Muscle of leg (tissue), 3 donors: ENCODE measurements at regions not wholly inside any gene's neighbourhood (a gene's known extent, or its start where the extent isn't known, plus 50 kb on each side); places are given as distances from the start of the nearest gene placed in this dataset.

ENCODE experiments used
- DNase-seq: peaks from one replicate; pipeline ENCODE4 v3.0.0; 2013
- H3K27ac ChIP-seq: one replicate; pipeline ENCODE4 v1.5.1; 2013; ENCODE audit warnings: mild to moderate bottlenecking, low read length, control low read depth
- H3K27me3 ChIP-seq: one replicate; pipeline ENCODE4 v1.6.1; 2013; ENCODE audit warnings: low read length; ENCODE audit not compliant: control insufficient read depth, insufficient read depth
- H3K36me3 ChIP-seq: one replicate; pipeline ENCODE4 v1.6.1; 2013; ENCODE audit warnings: low read length; ENCODE audit not compliant: control insufficient read depth, insufficient read depth
- H3K4me1 ChIP-seq: one replicate; pipeline ENCODE4 v1.6.1; 2013; ENCODE audit warnings: low read length; ENCODE audit not compliant: control insufficient read depth, insufficient read depth
- H3K4me3 ChIP-seq: one replicate; pipeline ENCODE4 v1.5.1; 2013; ENCODE audit warnings: low read length, control low read depth
- H3K9me3 ChIP-seq: replicated peaks from 2 replicates; pipeline ENCODE4 v1.6.1; 2013; ENCODE audit warnings: low read depth, low read length; ENCODE audit not compliant: control insufficient read depth
- WGBS: methylation state at CpG from one replicate; pipeline ENCODE4 v1.1.5; 2013; ENCODE audit warnings: missing lambda C conversion rate; ENCODE audit not compliant: insufficient coverage; 5-methylcytosine and 5-hydroxymethylcytosine counted together

DNA sequence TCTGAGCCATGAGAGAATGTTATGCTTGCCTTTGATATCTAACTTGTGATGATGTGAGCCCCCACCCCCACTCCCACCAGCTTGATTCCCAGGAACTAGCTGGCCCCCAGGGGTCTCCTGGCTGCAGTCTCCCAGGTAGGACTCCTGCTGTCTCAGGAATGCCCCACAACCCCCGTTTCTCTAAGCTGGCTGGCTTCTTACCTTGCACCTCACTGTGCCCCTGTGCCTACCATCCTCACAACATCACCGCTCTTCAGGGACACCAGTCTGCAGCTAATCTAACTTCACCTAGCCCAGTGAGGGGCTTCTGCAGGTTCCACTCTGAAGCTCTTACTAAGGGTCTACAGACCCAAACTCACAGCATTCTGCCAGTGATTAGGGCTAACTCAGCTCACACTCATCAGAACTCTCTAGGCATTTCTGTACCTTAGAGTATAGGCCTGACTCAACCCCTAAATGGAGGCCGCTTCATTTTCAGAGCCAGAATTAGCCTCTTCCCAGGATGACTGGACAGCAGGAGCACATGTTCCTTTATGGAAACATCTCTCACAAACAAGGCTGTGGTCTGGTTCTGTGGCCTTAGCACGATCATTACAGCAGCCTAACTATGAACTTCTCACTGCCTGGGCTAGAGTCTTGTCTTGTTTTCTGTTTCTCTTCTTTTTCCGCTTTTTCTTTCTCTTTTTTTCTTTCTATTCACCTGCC, 72.8 kb upstream of the IFNG-AS1 start:
- no peaks in the 10 kb centered on the region for H3K9me3 ChIP-seq
- WGBS, result 70% methylated on average over 4 of the region's 5 CpGs
- H3K27me3 ChIP-seq, result no peaks in the 10 kb centered on the region
- H3K27ac ChIP-seq, result peak overlapping the region; percentile 42
- H3K36me3 ChIP-seq, result no peaks in the 10 kb centered on the region
- peaks cover 16% of the 10 kb centered on the region for H3K4me1 ChIP-seq
- H3K4me3 ChIP-seq, result no peak overlapping the region
- DNase-seq, result no peak

DNA sequence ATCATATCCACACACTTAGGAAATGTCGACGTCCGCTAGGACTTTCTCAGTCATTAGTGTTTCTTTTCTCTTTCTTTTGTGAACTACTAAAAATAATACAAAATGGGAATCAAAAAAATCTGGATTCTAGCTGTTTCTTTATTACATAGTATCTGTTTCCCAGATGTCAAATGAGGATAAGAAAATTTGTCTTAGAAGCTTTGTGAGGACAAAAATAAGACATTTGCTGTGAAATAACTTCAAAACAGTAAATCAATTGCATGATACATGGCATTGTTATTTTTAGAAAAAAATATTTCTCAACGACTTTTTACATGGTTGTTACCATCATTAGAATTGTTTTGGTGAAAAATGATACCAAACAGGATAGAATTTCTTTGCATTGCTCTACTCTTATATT, 71.4 kb upstream of the IFNG-AS1 start:
- H3K4me3 ChIP-seq, result no peak overlapping the region
- no peaks in the 10 kb centered on the region for H3K9me3 ChIP-seq
- no CpG with 5 or more reads among the region's 4 CpGs for WGBS
- H3K27me3 ChIP-seq, result no peaks in the 10 kb centered on the region
- DNase-seq, result no peak
- no peaks in the 10 kb centered on the region for H3K36me3 ChIP-seq
- peaks cover 10% of the 10 kb centered on the region for H3K4me1 ChIP-seq
- H3K27ac ChIP-seq, result no peak overlapping the region

DNA sequence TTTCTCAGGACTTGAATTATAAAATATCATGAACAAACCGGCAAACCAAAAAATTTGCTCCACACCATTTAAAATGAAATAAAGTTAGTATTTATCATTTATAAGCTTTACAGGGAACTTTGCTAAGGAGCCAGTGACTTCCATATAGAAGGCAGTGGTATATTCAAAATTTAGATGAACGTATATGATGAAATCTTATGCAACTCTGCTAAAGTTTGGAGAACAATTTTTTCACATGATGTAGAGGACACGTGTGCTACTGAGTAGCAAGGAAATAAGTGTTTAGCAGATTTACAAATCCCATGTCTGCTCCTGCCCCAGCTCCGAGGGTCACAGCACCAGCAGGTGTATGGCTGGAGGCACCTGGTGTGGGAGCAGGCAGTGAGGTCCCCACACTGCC, 70.8 kb upstream of the IFNG-AS1 start:
- no peak overlapping the region for H3K27ac ChIP-seq
- no peaks in the 10 kb centered on the region for H3K36me3 ChIP-seq
- H3K4me3 ChIP-seq, result no peak overlapping the region
- H3K9me3 ChIP-seq, result no peaks in the 10 kb centered on the region
- H3K4me1 ChIP-seq, result peaks cover 6% of the 10 kb centered on the region
- 87% methylated on average over 3 of the region's 4 CpGs for WGBS
- DNase-seq, result no peak
- no peaks in the 10 kb centered on the region for H3K27me3 ChIP-seq

DNA sequence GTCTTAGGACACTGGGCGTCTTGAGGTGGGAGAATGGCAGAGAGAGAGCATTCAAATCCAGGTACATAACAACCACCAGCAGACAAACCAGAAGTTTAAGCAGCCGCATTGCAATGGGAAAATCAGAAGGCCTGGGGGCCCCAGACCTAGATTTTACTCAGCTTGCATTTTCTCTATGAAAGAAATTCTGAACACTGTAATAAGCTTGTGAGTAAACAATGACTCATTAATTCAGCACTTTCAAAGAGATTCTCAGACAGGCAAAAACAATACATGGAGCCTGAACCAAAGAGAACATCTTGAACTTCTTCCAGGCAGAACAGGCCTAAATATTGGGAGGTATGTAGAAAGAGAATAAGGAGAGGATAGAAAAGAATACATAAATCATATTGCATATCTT, 69.8 kb upstream of the IFNG-AS1 start:
- no CpG with 5 or more reads among the region's 2 CpGs for WGBS
- no peak for DNase-seq
- Histone ChIP-seq H3K27me3 (no peaks in the 10 kb centered on the region), H3K4me1 (peaks cover 6% of the 10 kb centered on the region), H3K4me3 (no peak overlapping the region), H3K36me3 (no peaks in the 10 kb centered on the region), H3K27ac (no peak overlapping the region), H3K9me3 (no peaks in the 10 kb centered on the region)

DNA sequence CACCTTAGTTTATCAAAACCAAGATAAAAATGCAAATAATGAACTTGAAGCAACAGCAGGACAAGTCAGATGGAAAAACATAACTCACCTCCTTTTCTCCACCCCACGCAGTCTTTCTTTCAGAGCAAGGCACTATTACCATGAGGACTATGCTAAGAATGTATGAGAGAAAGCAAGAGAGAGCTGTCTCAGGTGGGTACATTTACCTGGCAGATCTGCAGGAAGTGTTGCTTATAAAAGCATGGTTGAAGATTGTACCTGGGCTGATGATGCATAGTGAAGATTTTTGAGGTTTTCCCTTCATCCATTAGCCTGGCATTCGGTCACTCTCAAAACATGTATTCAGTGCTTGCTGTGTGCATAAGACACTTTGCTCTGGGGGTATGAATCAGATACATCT, 68.8 kb upstream of the IFNG-AS1 start:
- no CpG with 5 or more reads among the region's 2 CpGs for WGBS
- Histone ChIP-seq H3K4me3 (no peak overlapping the region), H3K27ac (no peak overlapping the region), H3K27me3 (no peaks in the 10 kb centered on the region), H3K9me3 (no peaks in the 10 kb centered on the region), H3K36me3 (no peaks in the 10 kb centered on the region), H3K4me1 (peaks cover 8% of the 10 kb centered on the region)
- DNase-seq, result no peak

DNA sequence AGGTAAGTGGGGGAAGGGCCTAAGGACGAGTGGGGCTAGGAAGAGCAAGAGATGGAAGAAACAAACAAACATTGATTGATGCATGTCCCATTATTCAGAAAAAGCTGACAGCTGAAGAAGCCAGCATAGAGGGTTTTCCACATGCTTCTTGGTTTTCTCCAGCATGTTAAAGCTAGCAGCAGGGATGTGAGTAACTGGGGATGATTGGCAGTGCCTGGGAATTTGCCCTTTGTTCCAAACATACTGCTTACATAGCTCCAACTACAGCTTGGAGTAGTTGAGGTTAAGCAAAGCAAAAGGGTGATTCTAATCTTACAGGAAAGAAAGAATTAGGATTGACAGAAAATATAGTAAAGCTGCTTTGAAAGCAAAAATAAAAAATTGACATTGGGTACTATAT, 68.0 kb upstream of the IFNG-AS1 start:
- Histone ChIP-seq H3K36me3 (no peaks in the 10 kb centered on the region), H3K9me3 (no peaks in the 10 kb centered on the region), H3K27ac (no peak overlapping the region), H3K4me1 (peaks cover 10% of the 10 kb centered on the region), H3K27me3 (no peaks in the 10 kb centered on the region), H3K4me3 (no peak overlapping the region)
- WGBS, result 33% methylated on average over 1 of the region's 1 CpG
- no peak for DNase-seq

DNA sequence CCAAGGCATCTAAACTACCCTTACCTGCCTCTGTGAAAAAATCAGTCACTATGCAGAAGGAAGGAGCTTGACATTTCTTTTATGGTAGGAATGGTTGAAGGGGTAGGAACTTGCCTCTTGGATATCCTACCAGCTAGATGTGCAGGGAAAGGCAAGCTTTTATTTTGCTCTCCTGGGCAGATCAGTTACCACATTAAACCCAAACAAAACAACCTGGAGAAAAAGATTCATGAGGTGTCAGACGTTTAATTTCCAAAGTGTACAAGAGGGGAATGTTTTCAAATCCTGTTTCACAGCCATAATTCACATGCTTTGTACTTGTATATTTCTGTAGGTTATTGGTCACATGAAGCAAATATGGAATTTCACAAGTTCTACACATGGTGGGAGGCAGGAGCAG, 67.0 kb upstream of the IFNG-AS1 start:
- Histone ChIP-seq H3K4me1 (peaks cover 7% of the 10 kb centered on the region), H3K27ac (no peak overlapping the region), H3K36me3 (no peaks in the 10 kb centered on the region), H3K4me3 (no peak overlapping the region), H3K27me3 (no peaks in the 10 kb centered on the region), H3K9me3 (no peaks in the 10 kb centered on the region)
- no peak for DNase-seq
- WGBS, result no CpG with 5 or more reads among the region's 1 CpG

DNA sequence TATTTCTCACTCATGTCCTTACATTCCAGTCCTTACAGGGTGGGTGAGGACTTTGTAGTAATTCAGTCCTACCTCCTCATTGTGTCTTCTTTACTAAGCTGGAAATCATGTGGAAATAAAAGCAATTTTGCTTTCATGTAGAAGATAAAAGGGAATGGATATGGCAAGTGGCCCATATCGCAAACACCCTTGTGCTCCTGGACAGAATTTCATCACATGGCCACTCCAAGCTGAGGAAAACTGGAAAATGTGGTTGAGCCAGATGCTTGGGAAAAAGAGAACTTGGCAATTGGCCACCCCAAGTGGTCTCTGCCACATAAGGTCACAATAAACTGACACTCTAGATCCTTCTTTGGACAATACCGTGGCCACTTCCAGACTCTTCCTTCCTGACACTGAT, 64.2 kb upstream of the IFNG-AS1 start:
- Histone ChIP-seq H3K4me1 (peaks cover 9% of the 10 kb centered on the region), H3K4me3 (no peak overlapping the region), H3K36me3 (no peaks in the 10 kb centered on the region), H3K27ac (no peak overlapping the region), H3K27me3 (no peaks in the 10 kb centered on the region), H3K9me3 (no peaks in the 10 kb centered on the region)
- WGBS, result no CpG with 5 or more reads among the region's 2 CpGs
- DNase-seq, result no peak

DNA sequence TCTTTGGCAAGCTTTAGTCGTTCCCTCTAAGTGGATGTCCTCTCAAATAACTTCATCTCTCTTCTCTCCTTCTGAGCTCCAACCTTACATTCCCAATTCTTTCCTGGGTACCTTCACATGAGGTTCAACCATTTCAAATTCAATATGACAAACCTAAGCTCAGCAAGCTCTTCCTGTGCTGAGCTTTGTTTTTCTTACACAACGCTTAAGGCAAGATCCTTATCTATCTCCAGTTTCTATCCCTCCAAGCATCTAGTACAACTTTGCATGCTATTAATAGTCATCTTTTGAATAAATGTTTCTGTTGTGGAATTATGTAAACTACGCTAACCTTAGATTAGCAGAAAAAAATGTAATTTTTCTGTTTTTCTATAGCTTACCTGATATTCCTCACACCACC, 63.7 kb upstream of the IFNG-AS1 start:
- 68% methylated on average over 2 of the region's 3 CpGs for WGBS
- peaks cover 9% of the 10 kb centered on the region for H3K4me1 ChIP-seq
- no peaks in the 10 kb centered on the region for H3K27me3 ChIP-seq
- no peaks in the 10 kb centered on the region for H3K9me3 ChIP-seq
- no peak for DNase-seq
- no peak overlapping the region for H3K27ac ChIP-seq
- H3K4me3 ChIP-seq, result no peak overlapping the region
- H3K36me3 ChIP-seq, result no peaks in the 10 kb centered on the region

DNA sequence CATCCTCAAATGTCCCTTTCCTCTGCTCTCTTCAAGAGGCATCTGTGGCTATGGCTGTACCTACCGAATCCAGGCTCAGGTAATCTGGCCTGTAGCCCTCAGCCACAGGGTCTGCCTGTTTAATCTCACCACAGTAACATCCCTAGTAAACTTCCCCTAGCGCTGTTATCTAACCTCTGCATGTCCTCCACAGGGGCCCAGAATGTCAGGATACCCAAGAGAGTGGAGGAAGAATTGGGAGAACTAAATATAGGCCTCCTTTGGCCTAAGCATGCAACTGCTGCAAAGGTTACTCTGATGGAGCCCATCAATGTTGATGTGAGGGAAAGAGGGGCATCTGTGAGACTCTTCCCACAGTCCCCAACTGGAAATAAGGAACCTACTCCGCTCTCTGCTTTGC, 63.2 kb upstream of the IFNG-AS1 start:
- DNase-seq, result no peak
- Histone ChIP-seq H3K27me3 (no peaks in the 10 kb centered on the region), H3K4me1 (peaks cover 9% of the 10 kb centered on the region), H3K36me3 (no peaks in the 10 kb centered on the region), H3K27ac (no peak overlapping the region), H3K4me3 (no peak overlapping the region), H3K9me3 (no peaks in the 10 kb centered on the region)
- 100% methylated on average over 2 of the region's 3 CpGs for WGBS

DNA sequence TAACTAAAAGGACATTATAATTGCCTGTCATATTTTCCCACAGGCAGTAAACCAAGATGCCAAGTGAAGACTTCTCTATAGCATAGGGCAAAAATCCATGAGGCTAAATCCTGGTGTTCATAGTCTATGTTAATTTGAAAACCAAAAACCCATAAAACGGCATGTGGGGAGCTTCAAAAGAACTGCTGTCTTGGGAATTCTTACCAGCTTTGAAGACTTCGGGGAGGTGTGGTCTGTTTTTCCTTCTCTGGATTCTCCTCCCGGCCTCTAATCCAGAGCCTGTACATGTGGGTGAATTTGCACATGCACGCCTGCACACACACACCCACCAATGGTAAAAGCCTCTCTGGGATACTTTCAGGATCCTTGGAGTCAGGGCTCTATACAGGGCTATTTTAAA, 61.9 kb upstream of the IFNG-AS1 start:
- no peaks in the 10 kb centered on the region for H3K27me3 ChIP-seq
- H3K4me3 ChIP-seq, result no peak overlapping the region
- H3K27ac ChIP-seq, result no peak overlapping the region
- DNase-seq, result peak; percentile 37
- H3K9me3 ChIP-seq, result no peaks in the 10 kb centered on the region
- H3K4me1 ChIP-seq, result peaks cover 9% of the 10 kb centered on the region
- WGBS, result no CpG with 5 or more reads among the region's 4 CpGs
- no peaks in the 10 kb centered on the region for H3K36me3 ChIP-seq
